CD4-positive, CD25-positive, alpha-beta regulatory T cell (primary cell): ENCODE measurements at regions not wholly inside any gene's neighbourhood (a gene's known extent, or its start where the extent isn't known, plus 50 kb on each side); places are given as distances from the start of the nearest gene placed in this dataset.

Experiments
- ATAC-seq, 2 donors: fragments of 150-1000 bp; cut with Tn5 transposase; one replicate each; pipeline ENCODE4 v1.10.0; 2021; ENCODE audit warnings: low read depth in 2 of 2, moderate number of reproducible peaks in 2 of 2, moderate library complexity in 1 of 2
- DNase-seq, 3 donors: peaks; one replicate each; pipeline versions ENCODE4 v3.0.0 to v3.0.0-alpha.2; 2012 to 2022; ENCODE audit warnings: mixed read lengths in 1 of 3
- H3K27ac ChIP-seq: one replicate; pipeline ENCODE4 v1.7.0; 2013; ENCODE audit warnings: mild to moderate bottlenecking, low read length; ENCODE audit not compliant: insufficient read depth, poor library complexity, severe bottlenecking
- H3K27me3 ChIP-seq: one replicate; pipeline ENCODE4 v1.7.0; 2013; ENCODE audit warnings: low read length; ENCODE audit not compliant: control insufficient read depth, insufficient read depth
- H3K36me3 ChIP-seq: one replicate; pipeline ENCODE4 v1.7.0; 2013; ENCODE audit warnings: mild to moderate bottlenecking, low read length, moderate library complexity; ENCODE audit not compliant: control insufficient read depth, insufficient read depth
- H3K4me1 ChIP-seq: 2 replicates; pipeline ENCODE4 v1.7.0; 2013; ENCODE audit warnings: mild to moderate bottlenecking, low read length; ENCODE audit not compliant: insufficient read depth, control insufficient read depth, poor library complexity, severe bottlenecking
- H3K4me3 ChIP-seq: one replicate; pipeline ENCODE4 v1.7.0; 2013; ENCODE audit warnings: low read depth, mild to moderate bottlenecking, low read length, moderate library complexity
- H3K9me3 ChIP-seq, 2 experiments: 1 replicate in 1 of 2; 2 replicates in 1 of 2; pipeline ENCODE4 v1.7.0; 2013; ENCODE audit warnings: low read length in 2 of 2, mild to moderate bottlenecking in 1 of 2, moderate library complexity in 1 of 2; ENCODE audit not compliant: control insufficient read depth in 2 of 2
- H3K27ac Mint-ChIP-seq, 3 donors: one replicate each; pipeline ENCODE4 v1.8.0; 2020 to 2022; ENCODE audit warnings: mild to moderate bottlenecking in 3 of 3, mixed read lengths in 3 of 3, moderate library complexity in 2 of 3
- H3K27me3 Mint-ChIP-seq: one replicate; pipeline ENCODE4 v1.8.0; 2022; ENCODE audit warnings: mild to moderate bottlenecking, mixed read lengths
- H3K36me3 Mint-ChIP-seq: one replicate; pipeline ENCODE4 v1.8.0; 2020; ENCODE audit warnings: mixed read lengths
- H3K4me1 Mint-ChIP-seq, 4 donors: one replicate each; pipeline ENCODE4 v1.8.0; 2020 to 2022; ENCODE audit warnings: mixed read lengths in 4 of 4, mild to moderate bottlenecking in 1 of 4
- H3K4me3 Mint-ChIP-seq, 4 donors: one replicate each; pipeline ENCODE4 v1.8.0; 2020 to 2022; ENCODE audit warnings: mild to moderate bottlenecking in 4 of 4, mixed read lengths in 4 of 4, moderate library complexity in 3 of 4
- H3K9me3 Mint-ChIP-seq, 7 donors: one replicate each; pipeline ENCODE4 v1.8.0; 2020 to 2022; ENCODE audit warnings: mixed read lengths in 7 of 7, mild to moderate bottlenecking in 3 of 7, moderate library complexity in 2 of 7

DNA sequence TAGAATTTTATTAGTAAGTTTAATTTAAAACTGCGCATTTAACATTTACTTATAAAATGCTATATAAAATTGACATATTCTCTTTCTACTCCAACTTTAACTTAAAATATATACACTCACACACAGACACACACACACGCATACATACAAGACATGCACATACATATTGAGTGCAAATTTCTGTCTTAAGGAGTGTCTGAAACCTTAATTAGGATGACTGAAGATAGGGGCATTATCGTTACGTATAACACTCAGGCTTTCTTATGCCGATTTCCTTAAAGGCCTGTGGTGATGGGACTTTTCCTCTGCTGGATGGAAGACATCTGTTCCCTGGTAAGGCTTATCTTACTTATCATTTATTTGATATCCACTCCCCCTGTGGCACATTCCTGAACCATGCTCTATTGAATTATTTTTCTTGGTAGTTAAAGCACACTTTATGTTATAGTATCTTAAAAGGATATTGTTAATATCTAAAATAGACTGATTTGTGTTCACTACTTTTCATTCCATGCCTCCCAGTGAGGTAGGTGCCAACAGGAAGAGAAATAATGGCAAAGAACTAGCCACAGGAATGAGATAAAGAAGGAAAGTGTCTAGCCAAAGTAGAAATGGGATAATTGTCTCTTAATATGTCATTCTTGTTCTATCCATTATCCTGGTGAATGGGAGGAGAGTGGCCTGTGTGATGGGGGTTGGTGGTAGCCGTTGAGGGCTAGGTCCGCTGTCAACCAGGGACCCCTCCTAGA is 92.9 kb upstream of the GPRIN3 start:
- Histone ChIP-seq H3K4me1 (no peaks in the 10 kb centered on the region), H3K27me3 (no peaks in the 10 kb centered on the region), H3K9me3 (no peaks in the 10 kb centered on the region), H3K27ac (no peak overlapping the region), H3K36me3 (no peaks in the 10 kb centered on the region), H3K4me3 (no peak overlapping the region)
- Mint-ChIP-seq H3K27ac (no peak overlapping the region), H3K36me3 (no peaks in the 10 kb centered on the region), H3K4me3 (no peak overlapping the region), H3K4me1 (peaks cover 0 to 4% (median 0%) of the 10 kb centered on the region in 4 donors), H3K27me3 (no peaks in the 10 kb centered on the region), H3K9me3 (no peaks in the 10 kb centered on the region)
- no peak for DNase-seq
- ATAC-seq, result no peak

DNA sequence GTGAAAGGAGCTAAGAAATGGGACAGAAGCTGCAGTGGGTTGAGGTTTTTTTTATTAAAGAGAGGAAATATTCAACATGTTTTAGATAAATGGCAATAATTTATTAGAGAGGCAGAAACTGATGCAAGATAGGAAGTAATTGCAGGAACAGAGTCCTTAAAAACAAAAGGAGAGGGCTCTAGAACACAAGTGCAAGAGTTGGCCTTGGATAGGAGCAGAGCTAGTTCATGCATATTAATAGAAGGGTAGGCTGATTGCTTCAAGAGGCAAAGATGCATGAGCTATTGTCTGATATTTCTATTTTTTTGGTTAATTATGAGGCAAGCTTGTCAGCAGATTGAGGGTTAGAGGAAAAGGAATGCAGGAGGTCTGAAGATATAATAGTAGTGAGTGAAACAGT is 91.0 kb upstream of the GPRIN3 start:
- H3K27ac ChIP-seq, result no peak overlapping the region
- DNase-seq (no peak), ATAC-seq (no peak)
- Mint-ChIP-seq H3K4me1 (peaks cover 0 to 4% (median 0%) of the 10 kb centered on the region in 4 donors), H3K27ac (no peak overlapping the region), H3K4me3 (no peak overlapping the region), H3K9me3 (peaks cover 0 to 6% (median 0%) of the 10 kb centered on the region in 7 donors), H3K27me3 (no peaks in the 10 kb centered on the region), H3K36me3 (no peaks in the 10 kb centered on the region)
- no peaks in the 10 kb centered on the region for H3K27me3 ChIP-seq
- H3K9me3 ChIP-seq, result no peaks in the 10 kb centered on the region
- H3K4me3 ChIP-seq, result no peak overlapping the region
- no peaks in the 10 kb centered on the region for H3K4me1 ChIP-seq
- H3K36me3 ChIP-seq, result no peaks in the 10 kb centered on the region

DNA sequence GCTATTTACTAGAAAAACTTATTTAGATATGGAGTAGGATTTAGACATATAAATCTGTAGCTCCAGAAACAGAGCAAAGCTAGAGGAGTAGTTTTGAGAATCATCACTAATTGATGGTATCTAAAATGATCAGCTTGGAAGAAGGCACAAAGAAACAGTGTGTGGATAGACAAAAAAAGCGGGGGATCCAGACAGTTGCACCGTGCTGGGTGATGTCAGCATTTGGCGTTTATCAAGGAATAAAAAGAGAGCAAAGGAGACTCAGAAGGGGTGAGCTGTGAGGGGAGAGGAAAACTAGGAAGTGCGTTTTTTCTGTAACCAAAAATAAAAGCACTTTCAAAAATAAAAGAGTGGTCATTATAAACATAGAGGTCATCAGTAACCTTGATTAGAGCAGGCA is 90.5 kb upstream of the GPRIN3 start:
- no peak overlapping the region for H3K27ac ChIP-seq
- Mint-ChIP-seq H3K27me3 (no peaks in the 10 kb centered on the region), H3K4me1 (peaks cover 0 to 4% (median 0%) of the 10 kb centered on the region in 4 donors)

DNA sequence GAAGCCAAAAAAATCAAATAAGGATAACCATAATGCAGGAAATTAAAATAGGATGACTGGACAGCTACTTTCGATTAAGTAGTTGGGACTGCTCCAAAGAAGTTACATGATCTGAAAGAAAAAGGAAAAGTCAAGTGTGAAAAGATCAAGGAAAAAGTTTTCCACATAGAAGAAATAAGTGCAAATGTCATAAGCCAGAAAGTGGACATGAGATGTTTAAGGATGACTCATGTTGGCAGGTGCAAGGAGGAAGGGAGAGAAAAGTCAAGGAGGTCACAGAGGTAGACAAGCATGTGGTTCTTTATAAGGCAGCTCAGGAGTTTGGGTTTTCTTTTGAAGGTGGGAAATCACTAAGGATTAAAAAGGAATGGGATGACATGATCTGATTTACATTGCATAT is 89.8 kb upstream of the GPRIN3 start:
- Histone ChIP-seq H3K4me3 (no peak overlapping the region), H3K4me1 (no peaks in the 10 kb centered on the region), H3K27me3 (no peaks in the 10 kb centered on the region), H3K9me3 (no peaks in the 10 kb centered on the region), H3K36me3 (no peaks in the 10 kb centered on the region), H3K27ac (no peak overlapping the region)
- no peak for DNase-seq
- Mint-ChIP-seq H3K27me3 (no peaks in the 10 kb centered on the region), H3K36me3 (no peaks in the 10 kb centered on the region), H3K9me3 (peaks cover 0 to 6% (median 0%) of the 10 kb centered on the region in 7 donors), H3K4me3 (no peak overlapping the region), H3K27ac (no peak overlapping the region), H3K4me1 (peaks cover 0 to 4% (median 0%) of the 10 kb centered on the region in 4 donors)
- no peak for ATAC-seq

More for the DNA sequence above, 90.5 kb upstream of the GPRIN3 start:
- H3K27ac Mint-ChIP-seq, result no peak overlapping the region
- H3K9me3 Mint-ChIP-seq, result peaks cover 0 to 6% (median 0%) of the 10 kb centered on the region in 7 donors
- no peak for DNase-seq
- no peaks in the 10 kb centered on the region for H3K36me3 Mint-ChIP-seq
- no peaks in the 10 kb centered on the region for H3K27me3 ChIP-seq
- H3K4me1 ChIP-seq, result no peaks in the 10 kb centered on the region
- no peak overlapping the region for H3K4me3 ChIP-seq
- no peak for ATAC-seq
- no peaks in the 10 kb centered on the region for H3K9me3 ChIP-seq
- no peak overlapping the region for H3K4me3 Mint-ChIP-seq
- H3K36me3 ChIP-seq, result no peaks in the 10 kb centered on the region

DNA sequence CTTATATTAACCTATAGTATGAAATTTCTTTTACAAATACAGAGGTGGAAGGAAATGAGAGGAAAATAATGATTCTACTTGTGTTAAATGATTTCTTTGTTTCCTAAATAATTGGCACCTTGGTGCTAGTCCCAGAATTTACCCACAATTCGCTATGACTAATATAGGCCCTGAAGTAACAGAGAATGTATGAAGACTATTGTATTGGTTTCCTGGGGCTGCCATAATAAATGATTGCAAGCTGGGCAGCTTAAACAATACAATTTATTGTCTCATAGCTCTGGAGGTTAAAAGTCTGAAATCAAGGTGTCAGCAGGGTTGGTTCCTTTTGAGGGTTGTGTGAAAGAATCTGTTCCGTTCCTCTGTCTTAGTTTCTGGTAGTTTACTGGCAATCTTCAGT is 74.8 kb upstream of the GPRIN3 start:
- DNase-seq (no peak), ATAC-seq (no peak)
- Histone ChIP-seq H3K36me3 (no peaks in the 10 kb centered on the region), H3K4me1 (no peaks in the 10 kb centered on the region), H3K27ac (no peak overlapping the region), H3K27me3 (no peaks in the 10 kb centered on the region), H3K4me3 (no peak overlapping the region), H3K9me3 (no peaks in the 10 kb centered on the region)
- H3K27ac Mint-ChIP-seq, result no peak overlapping the region
- no peaks in the 10 kb centered on the region for H3K36me3 Mint-ChIP-seq
- H3K4me3 Mint-ChIP-seq, result no peak overlapping the region
- peaks cover 0 to 1% (median 0%) of the 10 kb centered on the region in 4 donors for H3K4me1 Mint-ChIP-seq
- H3K27me3 Mint-ChIP-seq, result no peaks in the 10 kb centered on the region
- H3K9me3 Mint-ChIP-seq, result peaks cover 0 to 10% (median 3%) of the 10 kb centered on the region in 7 donors

DNA sequence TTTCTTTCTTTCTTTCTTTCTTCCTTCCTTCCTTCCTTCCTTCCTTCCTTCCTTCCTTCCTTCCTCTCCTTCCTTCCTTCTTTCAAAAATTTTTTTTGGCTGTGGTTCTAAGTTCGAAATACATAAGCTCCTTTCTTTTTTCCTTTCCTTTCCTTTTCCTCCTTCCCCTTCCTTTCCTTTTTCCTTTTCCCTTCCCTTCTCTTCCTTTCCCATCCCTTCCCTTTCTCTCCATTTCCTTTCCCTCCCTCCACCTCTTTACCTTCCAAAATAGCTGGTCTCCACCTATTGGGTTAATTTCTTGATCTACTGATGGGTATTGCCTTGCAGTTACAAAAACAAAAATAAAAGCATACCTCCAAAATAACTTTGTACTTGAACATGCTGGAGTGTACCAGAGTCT is 73.4 kb upstream of the GPRIN3 start:
- H3K27me3 Mint-ChIP-seq, result no peaks in the 10 kb centered on the region
- H3K4me1 ChIP-seq, result no peaks in the 10 kb centered on the region
- peak overlapping the region in 1 of 3 donors; percentile 70 for H3K27ac Mint-ChIP-seq
- H3K27me3 ChIP-seq, result no peaks in the 10 kb centered on the region
- DNase-seq (no peak), ATAC-seq (no peak)
- H3K4me1 Mint-ChIP-seq, result peaks cover 0 to 5% (median 0%) of the 10 kb centered on the region in 4 donors
- no peak overlapping the region for H3K27ac ChIP-seq
- H3K36me3 ChIP-seq, result no peaks in the 10 kb centered on the region
- no peak overlapping the region for H3K4me3 Mint-ChIP-seq
- no peaks in the 10 kb centered on the region for H3K36me3 Mint-ChIP-seq
- H3K9me3 Mint-ChIP-seq, result peaks cover 0 to 11% (median 3%) of the 10 kb centered on the region in 7 donors
- H3K9me3 ChIP-seq, result no peaks in the 10 kb centered on the region
- no peak overlapping the region for H3K4me3 ChIP-seq

DNA sequence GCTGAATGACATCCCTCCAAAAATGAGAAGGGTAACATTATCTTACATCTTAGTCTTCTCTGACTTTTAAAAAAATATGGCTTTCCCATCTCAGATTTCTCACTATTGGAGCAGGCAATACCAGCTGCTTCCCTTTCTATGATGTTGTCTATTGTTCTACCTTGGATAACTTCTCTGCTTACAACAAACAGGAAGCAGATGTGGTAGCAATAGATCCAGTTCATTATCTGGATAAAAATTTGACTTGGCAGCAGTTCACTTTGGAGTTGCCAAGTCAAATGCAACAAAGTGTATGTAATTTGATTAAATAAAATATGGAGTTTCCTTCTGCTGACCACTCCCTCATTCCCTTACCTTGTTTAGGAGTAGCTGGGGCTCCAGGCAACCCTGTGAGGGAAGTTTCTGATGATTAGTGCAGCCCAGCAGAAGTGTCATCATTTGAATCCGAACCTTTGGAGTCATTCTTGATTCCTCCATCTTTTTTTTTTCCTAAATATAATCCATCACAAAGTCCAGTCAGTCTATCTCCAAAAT is 72.0 kb upstream of the GPRIN3 start:
- Mint-ChIP-seq H3K4me3 (no peak overlapping the region), H3K27me3 (no peaks in the 10 kb centered on the region), H3K36me3 (no peaks in the 10 kb centered on the region), H3K4me1 (peaks cover 0 to 6% (median 0%) of the 10 kb centered on the region in 4 donors), H3K9me3 (peaks cover 0 to 11% (median 3%) of the 10 kb centered on the region in 7 donors), H3K27ac (no peak overlapping the region)
- Histone ChIP-seq H3K27me3 (no peaks in the 10 kb centered on the region), H3K9me3 (no peaks in the 10 kb centered on the region), H3K4me3 (no peak overlapping the region), H3K4me1 (no peaks in the 10 kb centered on the region), H3K36me3 (no peaks in the 10 kb centered on the region), H3K27ac (no peak overlapping the region)
- DNase-seq, result no peak
- ATAC-seq, result no peak

DNA sequence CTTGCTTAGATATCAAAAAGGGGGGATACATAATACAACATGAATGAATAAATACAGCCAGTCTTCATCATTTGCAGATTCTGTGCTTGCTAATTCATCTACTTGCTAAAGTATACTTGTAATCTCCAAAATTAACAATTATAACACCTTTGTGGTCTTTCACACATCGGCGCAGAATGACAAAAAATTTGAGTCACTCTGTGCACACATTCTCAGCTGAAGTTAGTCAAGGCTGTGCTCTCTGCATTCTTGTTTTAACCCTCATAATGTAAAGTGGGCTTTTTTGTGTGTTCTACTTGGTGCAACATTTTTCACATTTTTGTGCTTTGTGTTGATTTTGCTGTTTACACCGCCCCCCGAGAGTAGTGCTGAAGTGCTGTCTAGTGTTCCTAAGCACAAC is 65.8 kb upstream of the GPRIN3 start:
- no peaks in the 10 kb centered on the region for H3K4me1 ChIP-seq

More for the DNA sequence above, 65.8 kb upstream of the GPRIN3 start:
- no peaks in the 10 kb centered on the region for H3K36me3 ChIP-seq
- no peaks in the 10 kb centered on the region for H3K36me3 Mint-ChIP-seq
- ATAC-seq (no peak), DNase-seq (no peak)
- no peaks in the 10 kb centered on the region for H3K27me3 Mint-ChIP-seq
- no peak overlapping the region for H3K27ac ChIP-seq
- no peak overlapping the region for H3K27ac Mint-ChIP-seq
- no peaks in the 10 kb centered on the region for H3K27me3 ChIP-seq
- peaks cover 0 to 10% (median 1%) of the 10 kb centered on the region in 7 donors for H3K9me3 Mint-ChIP-seq
- H3K4me3 Mint-ChIP-seq, result no peak overlapping the region
- no peak overlapping the region for H3K4me3 ChIP-seq
- peaks cover 0 to 4% (median 0%) of the 10 kb centered on the region in 4 donors for H3K4me1 Mint-ChIP-seq
- H3K9me3 ChIP-seq, result no peaks in the 10 kb centered on the region
